Vagina (tissue), 2 donors: ENCODE measurements at regions not wholly inside any gene's neighbourhood (a gene's known extent, or its start where the extent isn't known, plus 50 kb on each side); places are given as distances from the start of the nearest gene placed in this dataset.

Source experiments
- DNase-seq, 2 donors: peaks; one replicate each; pipeline ENCODE4 v3.0.0-alpha.2; 2017; ENCODE audit errors: extremely low spot score in 2 of 2
- H3K27ac ChIP-seq: fragments of 200-600 bp; sonication (generic); one replicate; pipeline ENCODE4 v1.5.1; 2019
- H3K27me3 ChIP-seq: fragments of 200-600 bp; sonication (generic); one replicate; pipeline ENCODE4 v1.5.1; 2019
- H3K36me3 ChIP-seq, 2 donors: fragments of 200-600 bp; sonication (generic); one replicate each; pipeline ENCODE4 v1.5.1; 2017 to 2019
- H3K4me1 ChIP-seq: fragments of 200-600 bp; sonication (generic); one replicate; pipeline ENCODE4 v1.5.1; 2019
- H3K4me3 ChIP-seq, 2 donors: fragments of 200-600 bp; sonication (generic); 1 replicate in 1 of 2; 2 replicates in 1 of 2; pipeline ENCODE4 v1.5.1; 2016 to 2019
- H3K9me3 ChIP-seq: fragments of 200-600 bp; sonication (generic); one replicate; pipeline ENCODE4 v1.5.1; 2019
- POLR2A ChIP-seq, 2 donors: fragments of 450-650 bp; IDR thresholded peaks; one replicate each; pipeline ENCODE4 v1.6.1; 2017; ENCODE audit warnings: antibody characterized with exemption in 2 of 2, mild to moderate bottlenecking in 2 of 2, moderate library complexity in 2 of 2
- POLR2AphosphoS5 ChIP-seq, 2 donors: sonication (generic); formaldehyde crosslinking; IDR thresholded peaks; one replicate each; pipeline ENCODE4 v1.9.0; 2017; ENCODE audit warnings: antibody characterized with exemption in 2 of 2, mild to moderate bottlenecking in 2 of 2, low read depth in 1 of 2; ENCODE audit not compliant: insufficient read depth in 1 of 2
- intact Hi-C: fragments of 100-400 bp; cut with DNase I; formaldehyde crosslinking; loops from one replicate; pipeline ENCODE4 v1.15.1; 2023
- TF ChIP-seq, protein P1 (sequence below), 3 experiments: fragments of 450-650 bp in 2 of 3; fragments of 200-600 bp in 1 of 3; sonication (generic) in 1 of 3; IDR thresholded peaks; one replicate each; pipeline ENCODE4 v1.5.1; 2017 to 2019; ENCODE audit warnings: antibody characterized with exemption in 3 of 3, mild to moderate bottlenecking in 2 of 3, moderate library complexity in 2 of 3

GRCh38 chr10:111833251-111833650 is 350.3 kb downstream of the GPAM start:
- no peak overlapping the region for H3K27ac ChIP-seq
- H3K9me3 ChIP-seq = no peaks in the 10 kb centered on the region
- TF ChIP-seq POLR2AphosphoS5 (IDR thresholded peaks at IDR 0.05; ENCODE audit: insufficient read depth in 1 of 2, low read depth in 1 of 2) (no peak), POLR2A (IDR thresholded peaks at IDR 0.05) (no peak)
- TF ChIP-seq, protein P1, sequence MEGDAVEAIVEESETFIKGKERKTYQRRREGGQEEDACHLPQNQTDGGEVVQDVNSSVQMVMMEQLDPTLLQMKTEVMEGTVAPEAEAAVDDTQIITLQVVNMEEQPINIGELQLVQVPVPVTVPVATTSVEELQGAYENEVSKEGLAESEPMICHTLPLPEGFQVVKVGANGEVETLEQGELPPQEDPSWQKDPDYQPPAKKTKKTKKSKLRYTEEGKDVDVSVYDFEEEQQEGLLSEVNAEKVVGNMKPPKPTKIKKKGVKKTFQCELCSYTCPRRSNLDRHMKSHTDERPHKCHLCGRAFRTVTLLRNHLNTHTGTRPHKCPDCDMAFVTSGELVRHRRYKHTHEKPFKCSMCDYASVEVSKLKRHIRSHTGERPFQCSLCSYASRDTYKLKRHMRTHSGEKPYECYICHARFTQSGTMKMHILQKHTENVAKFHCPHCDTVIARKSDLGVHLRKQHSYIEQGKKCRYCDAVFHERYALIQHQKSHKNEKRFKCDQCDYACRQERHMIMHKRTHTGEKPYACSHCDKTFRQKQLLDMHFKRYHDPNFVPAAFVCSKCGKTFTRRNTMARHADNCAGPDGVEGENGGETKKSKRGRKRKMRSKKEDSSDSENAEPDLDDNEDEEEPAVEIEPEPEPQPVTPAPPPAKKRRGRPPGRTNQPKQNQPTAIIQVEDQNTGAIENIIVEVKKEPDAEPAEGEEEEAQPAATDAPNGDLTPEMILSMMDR (IDR thresholded peaks at IDR 0.05) = no peak
- DNase-seq = no peak
- no peak overlapping the region for H3K4me3 ChIP-seq
- peaks cover 12% of the 10 kb centered on the region for H3K4me1 ChIP-seq
- no peaks in the 10 kb centered on the region for H3K27me3 ChIP-seq
- intact Hi-C loops = no loop called here
- no peaks in the 10 kb centered on the region for H3K36me3 ChIP-seq

GRCh38 chr10:111835574-111835973 is 348.0 kb downstream of the GPAM start:
- intact Hi-C loops = no loop called here
- no peak overlapping the region for H3K27ac ChIP-seq
- no peak overlapping the region for H3K4me3 ChIP-seq
- no peaks in the 10 kb centered on the region for H3K36me3 ChIP-seq
- DNase-seq = no peak
- peaks cover 12% of the 10 kb centered on the region for H3K4me1 ChIP-seq
- TF ChIP-seq POLR2AphosphoS5 (IDR thresholded peaks at IDR 0.05; ENCODE audit: insufficient read depth in 1 of 2, low read depth in 1 of 2) = no peak
- TF ChIP-seq POLR2A (IDR thresholded peaks at IDR 0.05) = no peak
- TF ChIP-seq, protein P1 (IDR thresholded peaks at IDR 0.05) = no peak
- no peaks in the 10 kb centered on the region for H3K27me3 ChIP-seq
- no peaks in the 10 kb centered on the region for H3K9me3 ChIP-seq

DNA sequence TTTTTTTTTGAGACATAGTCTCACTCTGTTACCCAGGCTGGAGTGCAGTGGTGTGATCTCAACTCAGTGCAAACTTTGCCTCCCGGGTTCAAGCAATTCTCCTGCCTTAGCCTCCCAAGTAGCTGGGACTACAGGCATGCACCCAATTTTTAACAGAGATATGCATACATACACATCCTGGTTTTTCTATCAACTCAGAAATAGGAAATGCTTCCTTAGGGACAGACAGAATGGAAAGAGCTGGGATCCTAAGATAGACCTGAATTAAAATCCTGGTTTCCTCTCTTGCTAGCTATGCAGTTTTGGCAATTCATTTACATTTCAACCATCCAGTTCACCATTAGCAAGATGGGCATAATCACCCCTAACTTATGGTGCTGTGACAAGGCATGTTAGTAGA is 347.5 kb downstream of the GPAM start:
- H3K4me3 ChIP-seq = no peak overlapping the region
- TF ChIP-seq POLR2AphosphoS5 (IDR thresholded peaks at IDR 0.05; ENCODE audit: insufficient read depth in 1 of 2, low read depth in 1 of 2) (no peak), POLR2A (IDR thresholded peaks at IDR 0.05) (no peak)
- TF ChIP-seq, protein P1 (IDR thresholded peaks at IDR 0.05) = no peak
- intact Hi-C loops = no loop called here

GRCh38 chr10:111836571-111836970 is 347.0 kb downstream of the GPAM start:
- Histone ChIP-seq H3K27ac (no peak overlapping the region), H3K4me3 (no peak overlapping the region), H3K9me3 (no peaks in the 10 kb centered on the region), H3K27me3 (no peaks in the 10 kb centered on the region), H3K36me3 (no peaks in the 10 kb centered on the region), H3K4me1 (peaks cover 12% of the 10 kb centered on the region)
- no peak for DNase-seq
- no peak for TF ChIP-seq POLR2A (IDR thresholded peaks at IDR 0.05)
- TF ChIP-seq, protein P1 (IDR thresholded peaks at IDR 0.05) = no peak
- no peak for TF ChIP-seq POLR2AphosphoS5 (IDR thresholded peaks at IDR 0.05; ENCODE audit: insufficient read depth in 1 of 2, low read depth in 1 of 2)
- intact Hi-C loops = no loop called here

More for the DNA sequence above, 347.5 kb downstream of the GPAM start:
- H3K36me3 ChIP-seq = no peaks in the 10 kb centered on the region
- no peak overlapping the region for H3K27ac ChIP-seq
- no peaks in the 10 kb centered on the region for H3K9me3 ChIP-seq
- no peak for DNase-seq
- H3K27me3 ChIP-seq = no peaks in the 10 kb centered on the region
- peaks cover 12% of the 10 kb centered on the region for H3K4me1 ChIP-seq

- TF ChIP-seq, protein P1 (IDR thresholded peaks at IDR 0.05) = no peak
- no peak for TF ChIP-seq POLR2AphosphoS5 (IDR thresholded peaks at IDR 0.05; ENCODE audit: insufficient read depth in 1 of 2, low read depth in 1 of 2)
- TF ChIP-seq POLR2A (IDR thresholded peaks at IDR 0.05) = no peak
- Histone ChIP-seq H3K9me3 (no peaks in the 10 kb centered on the region), H3K27ac (no peak overlapping the region), H3K27me3 (no peaks in the 10 kb centered on the region), H3K36me3 (no peaks in the 10 kb centered on the region), H3K4me3 (no peak overlapping the region), H3K4me1 (peaks cover 12% of the 10 kb centered on the region)
- DNase-seq = no peak
- intact Hi-C loops = no loop called here
Measured at GRCh38 chr10:111837086-111837485, 346.5 kb downstream of the GPAM start.
